ENCODE measurements at regions not wholly inside any gene's neighbourhood (a gene's known extent, or its start where the extent isn't known, plus 50 kb on each side); places are given as distances from the start of the nearest gene placed in this dataset.

DNA sequence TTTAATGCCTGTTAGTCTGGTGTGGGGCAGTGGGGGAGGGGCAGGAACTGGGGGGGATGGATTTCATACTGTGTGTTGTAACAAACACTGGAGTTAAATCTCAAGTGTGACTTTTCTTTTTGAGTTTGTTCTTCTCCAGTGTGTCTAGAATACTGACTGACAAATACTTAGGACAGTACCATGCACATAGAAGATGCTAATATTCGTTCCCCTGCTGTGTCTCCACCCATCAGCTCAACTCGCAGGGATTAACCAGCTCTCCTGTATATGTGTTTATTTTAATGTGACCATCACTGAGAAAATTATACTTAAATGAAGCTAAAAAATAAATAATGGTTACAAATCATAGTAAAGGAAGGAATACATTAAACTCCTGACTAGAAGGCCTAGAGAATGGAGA is 150.9 kb upstream of the E2F8 start:
- Histone ChIP-seq H3K4me2 (ENCODE audit: insufficient read depth, low read length) (no peak overlapping the region), H3K9me1 (replicated peaks; ENCODE audit: control insufficient read depth, extremely low read depth, insufficient read depth, low read length) (no peaks in the 10 kb centered on the region), H3K27me3 (ENCODE audit: control insufficient read depth in 2 of 2, insufficient read depth in 2 of 2, low read length in 2 of 2) (no peaks in the 10 kb centered on the region), H4K20me1 (replicated peaks; ENCODE audit: control insufficient read depth, extremely low read depth, insufficient read depth, low read length) (no peaks in the 10 kb centered on the region), H3K9ac (replicated peaks; ENCODE audit: extremely low read depth, insufficient read depth, low read length) (no peak overlapping the region), H3K79me2 (ENCODE audit: control insufficient read depth, insufficient read depth, low read length) (no peaks in the 10 kb centered on the region), H3K4me1 (ENCODE audit: control insufficient read depth, extremely low read depth, insufficient read depth, low read length) (no peaks in the 10 kb centered on the region), H2AFZ (ENCODE audit: low read depth, low read length) (no peak overlapping the region), H3K36me3 (ENCODE audit: control insufficient read depth in 2 of 2, extremely low read depth in 1 of 2, insufficient read depth in 2 of 2, low read length in 2 of 2) (no peaks in the 10 kb centered on the region), H3K27ac (ENCODE audit: insufficient read depth, low read depth, low read length) (no peak overlapping the region), H3K9me3 (replicated peaks; ENCODE audit: control insufficient read depth, insufficient read depth, low read length) (no peaks in the 10 kb centered on the region), H3K4me3 (replicated peaks in 1 of 3; ENCODE audit: insufficient read depth in 1 of 3, low read depth in 1 of 3, low read length in 3 of 3) (no peak overlapping the region)
- intact Hi-C loops (cut with micrococcal nuclease), result no loop called here
- ChIA-PET POLR2A (no interaction called here), CTCF (no interaction called here)
- TF ChIP-seq MYC (IDR thresholded peaks at IDR 0.05; ENCODE audit: low read depth, low read length) (no peak), FOS (IDR thresholded peaks at IDR 0.05; ENCODE audit: borderline replicate concordance, insufficient read depth, low read length) (no peak), GATA2 (IDR thresholded peaks at IDR 0.05; ENCODE audit: insufficient read depth, insufficient read length, low read depth, low read length) (no peak)
- FAIRE-seq (no peak), DNase-seq (ENCODE audit: low read depth, low spot score) (no peak)
- no TSS peak for BruUV-seq (replicated peaks)
- dilution Hi-C loops (cut with MboI; ENCODE audit: extremely low pct_ligation_motif_present, low sequenced_read_pairs), result no loop called here

- H3K36me3 ChIP-seq (ENCODE audit: control insufficient read depth in 2 of 2, extremely low read depth in 1 of 2, insufficient read depth in 2 of 2, low read length in 2 of 2), result no peaks in the 10 kb centered on the region
- H3K9me3 ChIP-seq (replicated peaks; ENCODE audit: control insufficient read depth, insufficient read depth, low read length), result no peaks in the 10 kb centered on the region
- H3K4me2 ChIP-seq (ENCODE audit: insufficient read depth, low read length), result no peak overlapping the region
- POLR2A ChIA-PET, result no interaction called here
- H3K4me3 ChIP-seq (replicated peaks in 1 of 3; ENCODE audit: insufficient read depth in 1 of 3, low read depth in 1 of 3, low read length in 3 of 3), result no peak overlapping the region
- DNase-seq (ENCODE audit: low read depth, low spot score), result no peak
- H3K9me1 ChIP-seq (replicated peaks; ENCODE audit: control insufficient read depth, extremely low read depth, insufficient read depth, low read length), result no peaks in the 10 kb centered on the region
- dilution Hi-C loops (cut with MboI; ENCODE audit: extremely low pct_ligation_motif_present, low sequenced_read_pairs), result no loop called here
- no peaks in the 10 kb centered on the region for H3K27me3 ChIP-seq (ENCODE audit: control insufficient read depth in 2 of 2, insufficient read depth in 2 of 2, low read length in 2 of 2)
- H3K79me2 ChIP-seq (ENCODE audit: control insufficient read depth, insufficient read depth, low read length), result no peaks in the 10 kb centered on the region
- no peaks in the 10 kb centered on the region for H4K20me1 ChIP-seq (replicated peaks; ENCODE audit: control insufficient read depth, extremely low read depth, insufficient read depth, low read length)
- no peaks in the 10 kb centered on the region for H3K4me1 ChIP-seq (ENCODE audit: control insufficient read depth, extremely low read depth, insufficient read depth, low read length)
- no peak overlapping the region for H3K9ac ChIP-seq (replicated peaks; ENCODE audit: extremely low read depth, insufficient read depth, low read length)
- CTCF ChIA-PET, result interaction anchor here (1.0 kb wide), 1 partner anchor 65 kb away, joined by 5 read pairs; no protein-coding TSS in a partner anchor
- no peak overlapping the region for H2AFZ ChIP-seq (ENCODE audit: low read depth, low read length)
- intact Hi-C loops (cut with micrococcal nuclease), result no loop called here
- no peak for FAIRE-seq
- no peak overlapping the region for H3K27ac ChIP-seq (ENCODE audit: insufficient read depth, low read depth, low read length)
- no peak for TF ChIP-seq POLR2AphosphoS5 (IDR thresholded peaks at IDR 0.05; ENCODE audit: insufficient read depth, low read depth, low read length)
- TF ChIP-seq FOS (IDR thresholded peaks at IDR 0.05; ENCODE audit: borderline replicate concordance, insufficient read depth, low read length), result no peak
- TF ChIP-seq MYC (IDR thresholded peaks at IDR 0.05; ENCODE audit: low read depth, low read length), result no peak
- TF ChIP-seq GATA2 (IDR thresholded peaks at IDR 0.05; ENCODE audit: insufficient read depth, insufficient read length, low read depth, low read length), result no peak
- no peak for TF ChIP-seq EZH2 (IDR thresholded peaks at IDR 0.05; ENCODE audit: borderline replicate concordance, low read depth, low read length, severe bottlenecking)
- no peak for TF ChIP-seq POLR2A (IDR thresholded peaks at IDR 0.05; ENCODE audit: low read depth, low read length)
- TF ChIP-seq, protein P1, sequence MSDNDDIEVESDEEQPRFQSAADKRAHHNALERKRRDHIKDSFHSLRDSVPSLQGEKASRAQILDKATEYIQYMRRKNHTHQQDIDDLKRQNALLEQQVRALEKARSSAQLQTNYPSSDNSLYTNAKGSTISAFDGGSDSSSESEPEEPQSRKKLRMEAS (IDR thresholded peaks at IDR 0.05; ENCODE audit: insufficient read depth, insufficient read length), result no peak
- no peak for TF ChIP-seq JUN (IDR thresholded peaks at IDR 0.05; ENCODE audit: borderline replicate concordance, insufficient read depth, insufficient read length, low read depth)
- no peak for TF ChIP-seq CTCF (IDR thresholded peaks at IDR 0.05; ENCODE audit: extremely low read depth in 1 of 2, insufficient read depth in 1 of 2, low read depth in 1 of 2, low read length in 2 of 2)
- BruUV-seq (replicated peaks), result no TSS peak
Observed at GRCh38 chr11:19391026-19391425, 150.3 kb upstream of the E2F8 start.

All from endothelial cell of umbilical vein (primary cell).